Ovary (tissue), 3 donors: ENCODE measurements at regions not wholly inside any gene's neighbourhood (a gene's known extent, or its start where the extent isn't known, plus 50 kb on each side); places are given as distances from the start of the nearest gene placed in this dataset.

Source experiments
- CTCF ChIP-seq, 3 donors: fragments of 450-650 bp in 2 of 3; fragments of 200-600 bp in 1 of 3; IDR thresholded peaks; one replicate each; pipeline versions ENCODE4 v1.5.1 to v1.8.0; 2016 to 2022; ENCODE audit warnings: antibody characterized with exemption in 3 of 3, mild to moderate bottlenecking in 1 of 3
- EP300 ChIP-seq: sonication (generic); formaldehyde crosslinking; IDR thresholded peaks from one replicate; pipeline ENCODE4 v1.6.1; 2017; ENCODE audit warnings: antibody characterized with exemption
- POLR2A ChIP-seq: fragments of 450-650 bp; IDR thresholded peaks from one replicate; pipeline ENCODE4 v1.6.1; 2017; ENCODE audit warnings: antibody characterized with exemption, mild to moderate bottlenecking, moderate library complexity
- donor health status: DM: no; HTN: no; CAD: no.

- TF ChIP-seq POLR2A (no peak), CTCF (IDR thresholded peaks at IDR 0.05) (no peak), EP300 (no peak)
Measured at GRCh38 chr20:48550814-48551213, 277.0 kb downstream of the PREX1 start.
